ENCODE measurements at regions not wholly inside any gene's neighbourhood (a gene's known extent, or its start where the extent isn't known, plus 50 kb on each side); places are given as distances from the start of the nearest gene placed in this dataset.
"Not testable (repeated sequence)": the region's sequence is repeated elsewhere in the genome, so short reads cannot be mapped to it uniquely, and the experiment has no call there.

GRCh38 chrX:63519368-63519767, 168.2 kb upstream of the SPIN4 start:
- DNase-seq; ATAC-seq; H3K9me3 Mint-ChIP-seq (ENCODE audit: low read depth); H3K4me1 Mint-ChIP-seq; intact Hi-C loops (cut with DNase I, micrococcal nuclease); POLR2A ChIA-PET; H3K36me3 Mint-ChIP-seq (ENCODE audit: low read depth); H3K27me3 Mint-ChIP-seq; H3K4me3 Mint-ChIP-seq; H3K27ac Mint-ChIP-seq: not testable (repeated sequence)
- CTCF ChIA-PET: interaction anchor here (0.7 kb wide), 1 partner anchor 757 kb away, joined by 3 read pairs; no protein-coding TSS in a partner anchor

- H3K4me1 Mint-ChIP-seq: peaks cover 9% of the 10 kb centered on the region
- intact Hi-C loops (cut with DNase I, micrococcal nuclease): no loop called here
- POLR2A ChIA-PET: no interaction called here
- DNase-seq: no peak
- ATAC-seq: no peak
- H3K27ac Mint-ChIP-seq: no peak overlapping the region
- H3K4me3 Mint-ChIP-seq: no peak overlapping the region
- CTCF ChIA-PET: no interaction called here
- no peaks in the 10 kb centered on the region for H3K9me3 Mint-ChIP-seq (ENCODE audit: low read depth)
- H3K36me3 Mint-ChIP-seq (ENCODE audit: low read depth): peaks cover 6% of the 10 kb centered on the region
- H3K27me3 Mint-ChIP-seq: no peaks in the 10 kb centered on the region
Measured at GRCh38 chrX:63514569-63515080, 163.5 kb upstream of the SPIN4 start.

DNA sequence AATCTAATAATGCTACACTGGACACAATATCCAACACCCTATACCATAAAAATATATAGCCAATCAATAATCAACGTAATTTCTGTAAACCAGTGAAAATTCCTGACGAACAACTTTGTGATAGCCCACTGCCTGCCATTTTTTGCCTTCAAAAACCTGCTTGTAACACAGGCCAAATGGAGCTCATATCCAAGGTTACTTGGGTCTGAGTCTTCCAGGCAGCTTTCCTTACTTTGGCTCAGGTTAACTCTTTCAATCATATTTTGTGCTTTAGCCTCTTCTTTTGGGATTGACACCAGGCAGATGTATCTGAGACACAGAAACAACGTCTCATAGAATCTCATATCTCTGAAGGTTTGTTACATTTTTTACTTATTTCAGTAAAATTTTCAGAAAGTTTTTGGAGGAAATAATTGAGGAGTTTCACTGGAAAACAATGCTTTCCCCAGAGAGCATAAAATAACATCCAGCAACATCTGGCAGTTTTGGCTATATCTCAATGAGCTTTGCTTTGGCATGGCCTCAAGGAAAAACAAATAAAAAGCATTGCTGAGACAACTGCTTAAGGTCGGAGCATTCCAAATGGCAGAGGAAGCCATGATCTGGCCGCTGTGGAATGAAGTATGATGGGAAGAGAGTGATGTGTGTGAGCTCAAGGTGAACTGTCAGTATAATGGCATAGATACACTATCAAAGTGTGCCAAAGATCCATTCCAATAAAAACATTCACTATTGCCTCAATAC, 162.9 kb upstream of the SPIN4 start:
- Mint-ChIP-seq H3K4me3 (no peak overlapping the region), H3K27ac (no peak overlapping the region), H3K9me3 (ENCODE audit: low read depth) (no peaks in the 10 kb centered on the region), H3K4me1 (peaks cover 10% of the 10 kb centered on the region), H3K36me3 (ENCODE audit: low read depth) (peaks cover 5% of the 10 kb centered on the region), H3K27me3 (no peaks in the 10 kb centered on the region)
- no peak for DNase-seq
- POLR2A ChIA-PET: no interaction called here
- intact Hi-C loops (cut with DNase I, micrococcal nuclease): no loop called here
- no peak for ATAC-seq
- CTCF ChIA-PET: no interaction called here

DNA sequence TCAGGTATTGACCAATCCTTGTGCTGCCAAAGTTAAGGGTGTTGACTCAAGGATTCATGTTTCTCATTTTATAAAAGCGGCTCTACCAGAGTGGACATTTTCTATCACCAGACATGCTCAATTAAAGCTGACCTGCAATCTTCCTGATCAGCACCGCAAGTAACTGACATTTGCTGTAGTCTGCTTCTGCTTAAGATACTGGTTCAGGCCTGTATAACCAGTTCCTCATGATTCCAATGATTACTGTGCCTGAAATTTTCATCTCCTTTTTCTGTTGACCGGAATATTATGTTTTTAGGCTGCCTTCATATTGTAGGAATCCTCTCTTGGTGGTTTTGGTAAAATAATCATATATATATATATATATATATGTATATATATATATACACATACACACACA, 160.2 kb upstream of the SPIN4 start:
- Mint-ChIP-seq H3K36me3 (ENCODE audit: low read depth) (peaks cover 2% of the 10 kb centered on the region), H3K9me3 (ENCODE audit: low read depth) (no peaks in the 10 kb centered on the region), H3K27me3 (no peaks in the 10 kb centered on the region), H3K4me3 (no peak overlapping the region), H3K27ac (no peak overlapping the region), H3K4me1 (peaks cover 10% of the 10 kb centered on the region)
- DNase-seq (no peak), ATAC-seq (no peak)
- intact Hi-C loops (cut with DNase I, micrococcal nuclease): no loop called here
- CTCF ChIA-PET: no interaction called here
- POLR2A ChIA-PET: no interaction called here

GRCh38 chrX:63508668-63509067, 157.5 kb upstream of the SPIN4 start:
- Mint-ChIP-seq H3K4me3 (no peak overlapping the region), H3K27me3 (no peaks in the 10 kb centered on the region), H3K4me1 (peaks cover 10% of the 10 kb centered on the region), H3K27ac (no peak overlapping the region), H3K36me3 (ENCODE audit: low read depth) (peaks cover 2% of the 10 kb centered on the region), H3K9me3 (ENCODE audit: low read depth) (no peaks in the 10 kb centered on the region)
- intact Hi-C loops (cut with DNase I, micrococcal nuclease): no loop called here
- ATAC-seq (no peak), DNase-seq (no peak)
- ChIA-PET CTCF (no interaction called here), POLR2A (interaction anchor here (0.6 kb wide), 1 partner anchor 316 kb away, joined by 3 read pairs; no protein-coding TSS in a partner anchor)

DNA sequence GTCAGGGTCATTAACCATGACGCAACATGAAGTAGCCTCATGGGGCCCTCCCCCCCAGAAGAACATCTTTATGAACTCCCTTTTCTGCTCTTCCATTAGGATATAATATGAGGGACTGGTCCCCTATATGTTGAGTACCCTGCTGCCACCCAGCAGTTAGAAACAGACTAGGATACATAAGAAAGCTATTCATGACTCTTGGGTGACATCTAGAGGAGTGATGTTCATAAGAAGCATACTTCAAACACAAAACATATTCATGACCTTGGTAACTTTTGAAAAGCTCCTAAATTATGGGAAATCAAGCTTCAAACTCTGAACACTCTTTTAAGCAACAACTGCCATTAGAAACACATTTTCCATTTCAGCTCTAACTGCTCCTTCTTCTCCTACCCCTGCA, 155.2 kb upstream of the SPIN4 start:
- POLR2A ChIA-PET: no interaction called here
- intact Hi-C loops (cut with DNase I, micrococcal nuclease): no loop called here
- DNase-seq (no peak), ATAC-seq (no peak)
- H3K9me3 Mint-ChIP-seq (ENCODE audit: low read depth): no peaks in the 10 kb centered on the region
- peaks cover 10% of the 10 kb centered on the region for H3K4me1 Mint-ChIP-seq
- no peak overlapping the region for H3K4me3 Mint-ChIP-seq
- H3K27me3 Mint-ChIP-seq: no peaks in the 10 kb centered on the region
- peaks cover 2% of the 10 kb centered on the region for H3K36me3 Mint-ChIP-seq (ENCODE audit: low read depth)
- CTCF ChIA-PET: no interaction called here
- no peak overlapping the region for H3K27ac Mint-ChIP-seq

DNA sequence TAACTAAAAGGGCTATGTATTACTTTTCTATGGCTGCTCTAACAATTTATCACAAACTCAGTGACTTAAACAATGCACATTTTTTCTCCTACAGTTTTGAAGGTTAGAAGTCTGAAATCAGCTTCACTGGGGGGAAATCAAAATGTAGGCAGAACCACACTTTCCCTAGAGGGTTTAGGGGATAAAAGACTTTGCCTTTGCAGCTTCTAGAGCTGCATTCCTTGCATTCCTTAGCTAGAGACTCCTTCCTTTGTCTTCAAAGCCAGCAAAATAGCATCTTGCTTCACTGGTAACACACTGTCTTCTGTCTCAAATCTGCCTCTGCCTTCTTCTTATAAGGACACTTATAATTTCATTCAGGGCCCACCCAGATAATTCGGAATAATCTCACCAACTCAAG, 152.4 kb upstream of the SPIN4 start:
- Mint-ChIP-seq H3K27ac (no peak overlapping the region), H3K4me1 (peaks cover 2% of the 10 kb centered on the region), H3K9me3 (ENCODE audit: low read depth) (no peaks in the 10 kb centered on the region), H3K27me3 (no peaks in the 10 kb centered on the region), H3K4me3 (no peak overlapping the region), H3K36me3 (ENCODE audit: low read depth) (peaks cover 3% of the 10 kb centered on the region)
- ChIA-PET CTCF (no interaction called here), POLR2A (no interaction called here)
- intact Hi-C loops (cut with DNase I, micrococcal nuclease): no loop called here
- DNase-seq: no peak
- no peak for ATAC-seq

- POLR2A ChIA-PET: no interaction called here
- Mint-ChIP-seq H3K4me3 (no peak overlapping the region), H3K36me3 (ENCODE audit: low read depth) (peaks cover 54% of the 10 kb centered on the region)
Measured at GRCh38 chrX:63488546-63489373, 137.6 kb upstream of the SPIN4 start.

GRCh38 chrX:63475200-63475599, 124.1 kb upstream of the SPIN4 start:
- intact Hi-C loops (cut with DNase I, micrococcal nuclease): no loop called here
- no peaks in the 10 kb centered on the region for H3K27me3 Mint-ChIP-seq
- ChIA-PET POLR2A (no interaction called here), CTCF (no interaction called here)
- DNase-seq: no peak
- H3K4me1 Mint-ChIP-seq: no peaks in the 10 kb centered on the region
- H3K4me3 Mint-ChIP-seq: no peak overlapping the region
- H3K27ac Mint-ChIP-seq: no peak overlapping the region
- H3K36me3 Mint-ChIP-seq (ENCODE audit: low read depth): peaks cover 58% of the 10 kb centered on the region
- peaks cover 22% of the 10 kb centered on the region for H3K9me3 Mint-ChIP-seq (ENCODE audit: low read depth)
- no peak for ATAC-seq

More at GRCh38 chrX:63488546-63489373, 137.6 kb upstream of the SPIN4 start:
- H3K27me3 Mint-ChIP-seq: no peaks in the 10 kb centered on the region
- intact Hi-C loops (cut with DNase I, micrococcal nuclease): no loop called here
- H3K4me1 Mint-ChIP-seq: peaks cover 4% of the 10 kb centered on the region
- no peak overlapping the region for H3K27ac Mint-ChIP-seq
- DNase-seq (no peak), ATAC-seq (no peak)
- peaks cover 12% of the 10 kb centered on the region for H3K9me3 Mint-ChIP-seq (ENCODE audit: low read depth)
- CTCF ChIA-PET: no interaction called here

GRCh38 chrX:63471004-63471403, 119.9 kb upstream of the SPIN4 start:
- DNase-seq: no peak
- H3K4me1 Mint-ChIP-seq: no peaks in the 10 kb centered on the region
- no peak for ATAC-seq
- intact Hi-C loops (cut with DNase I, micrococcal nuclease): no loop called here
- peaks cover 14% of the 10 kb centered on the region for H3K9me3 Mint-ChIP-seq (ENCODE audit: low read depth)
- H3K27me3 Mint-ChIP-seq: no peaks in the 10 kb centered on the region
- ChIA-PET POLR2A (no interaction called here), CTCF (no interaction called here)
- H3K36me3 Mint-ChIP-seq (ENCODE audit: low read depth): peaks cover 41% of the 10 kb centered on the region
- H3K4me3 Mint-ChIP-seq: no peak overlapping the region
- H3K27ac Mint-ChIP-seq: no peak overlapping the region

DNA sequence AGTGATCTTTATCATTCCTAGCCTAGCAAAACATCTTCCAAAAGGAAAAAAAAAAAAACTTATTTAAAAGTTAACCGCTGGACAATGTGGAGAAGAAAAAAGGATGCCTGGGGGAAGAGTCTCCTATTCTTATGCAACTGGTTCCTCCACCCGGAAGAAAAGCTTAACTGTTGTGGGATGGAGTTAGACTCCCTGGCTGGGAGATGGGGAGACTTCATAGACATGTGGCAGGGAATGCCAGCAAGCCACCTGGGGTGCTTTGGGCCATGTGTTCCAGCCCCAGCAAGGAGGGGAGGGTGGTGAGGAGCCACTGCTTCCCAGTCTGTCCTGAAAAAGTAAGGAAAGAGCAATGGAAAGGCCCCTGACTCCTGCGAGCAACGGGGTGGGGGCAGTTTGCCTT, 119.4 kb upstream of the SPIN4 start:
- no peaks in the 10 kb centered on the region for H3K27me3 Mint-ChIP-seq
- no peak for ATAC-seq
- no peak overlapping the region for H3K4me3 Mint-ChIP-seq
- no peak overlapping the region for H3K27ac Mint-ChIP-seq
- no peak for DNase-seq
- ChIA-PET POLR2A (no interaction called here), CTCF (no interaction called here)
- intact Hi-C loops (cut with DNase I, micrococcal nuclease): no loop called here
- H3K4me1 Mint-ChIP-seq: no peaks in the 10 kb centered on the region
- peaks cover 10% of the 10 kb centered on the region for H3K9me3 Mint-ChIP-seq (ENCODE audit: low read depth)
- H3K36me3 Mint-ChIP-seq (ENCODE audit: low read depth): peaks cover 41% of the 10 kb centered on the region

DNA sequence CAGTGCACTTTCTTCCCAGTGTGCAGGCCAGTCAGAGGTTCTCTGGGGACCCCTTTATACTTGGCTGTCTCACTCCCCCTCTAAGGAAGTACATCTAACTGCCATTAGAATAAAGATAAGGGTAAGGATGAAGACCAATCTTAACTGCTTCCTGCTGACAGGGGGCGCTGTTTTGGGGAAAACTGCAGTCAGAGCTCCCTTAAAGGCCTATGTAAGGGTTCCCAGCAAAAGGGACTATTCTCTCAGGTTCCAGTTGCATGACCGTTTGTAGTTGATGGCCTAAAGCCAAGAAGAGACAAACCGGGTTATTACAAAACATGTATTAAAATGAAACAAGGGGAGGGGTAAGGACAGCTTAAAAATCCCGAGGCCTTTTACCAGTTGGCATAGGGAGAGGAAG, 115.6 kb upstream of the SPIN4 start:
- POLR2A ChIA-PET: no interaction called here
- Mint-ChIP-seq H3K9me3 (ENCODE audit: low read depth) (peaks cover 11% of the 10 kb centered on the region), H3K4me3 (no peak overlapping the region), H3K36me3 (ENCODE audit: low read depth) (peaks cover 32% of the 10 kb centered on the region), H3K4me1 (no peaks in the 10 kb centered on the region), H3K27me3 (no peaks in the 10 kb centered on the region), H3K27ac (no peak overlapping the region)
- CTCF ChIA-PET: no interaction called here
- intact Hi-C loops (cut with DNase I, micrococcal nuclease): no loop called here
- ATAC-seq: no peak
- DNase-seq: no peak

All from activated CD4-positive, alpha-beta T cell treated with anti-CD3 and anti-CD28 coated beads for 36 hours (primary cell).